Stomach (tissue), 8 donors: ENCODE measurements at regions not wholly inside any gene's neighbourhood (a gene's known extent, or its start where the extent isn't known, plus 50 kb on each side); places are given as distances from the start of the nearest gene placed in this dataset.

Experiments used
- DNase-seq, 2 donors: peaks; one replicate each; pipeline versions ENCODE4 v3.0.0 to v3.0.0-alpha.2; 2013 to 2019
- H3K27ac ChIP-seq, 5 donors: fragments of 200-600 bp in 4 of 5; sonication (generic) in 4 of 5; one replicate each; pipeline ENCODE4 v1.5.1; 2013 to 2019; ENCODE audit warnings: mild to moderate bottlenecking in 1 of 5, moderate library complexity in 1 of 5
- H3K27me3 ChIP-seq, 3 donors: fragments of 200-600 bp; sonication (generic); one replicate each; pipeline ENCODE4 v1.5.1; 2017 to 2019; ENCODE audit warnings: mixed run types in 1 of 3
- H3K36me3 ChIP-seq, 4 donors: fragments of 200-600 bp; sonication (generic); 1 replicate in 3 of 4; 2 replicates in 1 of 4; pipeline ENCODE4 v1.5.1; 2016 to 2019
- H3K4me1 ChIP-seq, 4 donors: fragments of 200-600 bp; sonication (generic); one replicate each; pipeline ENCODE4 v1.5.1; 2016 to 2019
- H3K4me3 ChIP-seq, 4 donors: fragments of 200-600 bp; sonication (generic) in 3 of 4; one replicate each; pipeline ENCODE4 v1.5.1; 2016 to 2019; ENCODE audit warnings: mild to moderate bottlenecking in 1 of 4
- H3K9me3 ChIP-seq, 4 donors: fragments of 200-600 bp; sonication (generic); one replicate each; pipeline ENCODE4 v1.5.1; 2016 to 2019
- EP300 ChIP-seq: sonication (generic); formaldehyde crosslinking; IDR thresholded peaks from one replicate; pipeline ENCODE4 v1.6.1; 2017; ENCODE audit warnings: antibody characterized with exemption
- POLR2A ChIP-seq, 4 donors: fragments of 450-650 bp; IDR thresholded peaks; one replicate each; pipeline ENCODE4 v1.6.1; 2016; ENCODE audit warnings: antibody characterized with exemption in 4 of 4, control low read depth in 2 of 4, mild to moderate bottlenecking in 1 of 4, moderate library complexity in 1 of 4
- POLR2AphosphoS5 ChIP-seq, 3 donors: sonication (generic); formaldehyde crosslinking; IDR thresholded peaks; one replicate each; pipeline ENCODE4 v1.6.1; 2016; ENCODE audit warnings: antibody characterized with exemption in 3 of 3
- WGBS, 5 donors: extraction: QIAGEN DNeasy Blood & Tissue Kit in 3 of 5; methylation state at CpG; one replicate each; pipeline versions ENCODE4 v1.1.5 to v1.1.7; 2013 to 2018; 5-methylcytosine and 5-hydroxymethylcytosine counted together
- intact Hi-C: fragments of 100-400 bp; cut with DNase I; formaldehyde crosslinking; loops from one replicate; pipeline ENCODE4 v1.15.1; 2023; ENCODE audit warnings: low total_unique reads
- TF ChIP-seq, protein P1 (sequence below), 7 experiments: fragments of 450-650 bp in 4 of 7; fragments of 200-600 bp in 3 of 7; sonication (generic) in 3 of 7; IDR thresholded peaks; one replicate each; pipeline ENCODE4 v1.5.1; 2016 to 2019; ENCODE audit warnings: antibody characterized with exemption in 7 of 7, control low read depth in 2 of 7, mild to moderate bottlenecking in 1 of 7
- donor health status: healthy with polysubstance abuse.
- donor health status: Bipolar disorder and iron deficiency.
- donor health status: healthy.

DNA sequence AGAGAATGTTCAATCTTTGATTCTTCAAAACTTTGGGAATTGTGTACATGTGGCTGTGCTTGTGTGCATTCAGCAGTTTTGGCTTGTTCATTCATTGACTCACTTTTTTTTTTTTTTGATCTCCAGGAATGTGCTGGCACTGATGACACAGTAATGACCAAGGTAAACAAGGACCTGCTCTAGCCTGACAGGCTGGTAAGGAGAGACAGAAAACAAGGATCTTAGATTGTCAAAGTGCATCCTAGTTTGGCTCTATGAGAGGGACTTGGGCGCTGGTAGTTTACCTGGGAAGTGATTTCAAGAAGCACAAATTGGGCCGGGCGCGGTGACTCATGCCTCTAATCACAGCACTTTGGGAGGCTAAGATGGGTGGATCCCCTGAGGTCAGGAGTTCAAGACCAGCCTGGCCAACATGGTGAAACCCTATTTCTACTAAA, 233.1 kb upstream of the WSCD1 start:
- no peaks in the 10 kb centered on the region for H3K9me3 ChIP-seq
- intact Hi-C loops, result no loop called here
- H3K27me3 ChIP-seq, result no peaks in the 10 kb centered on the region
- no peaks in the 10 kb centered on the region for H3K36me3 ChIP-seq
- TF ChIP-seq POLR2AphosphoS5 (IDR thresholded peaks at IDR 0.05), result no peak
- TF ChIP-seq EP300, result no peak
- TF ChIP-seq, protein P1, sequence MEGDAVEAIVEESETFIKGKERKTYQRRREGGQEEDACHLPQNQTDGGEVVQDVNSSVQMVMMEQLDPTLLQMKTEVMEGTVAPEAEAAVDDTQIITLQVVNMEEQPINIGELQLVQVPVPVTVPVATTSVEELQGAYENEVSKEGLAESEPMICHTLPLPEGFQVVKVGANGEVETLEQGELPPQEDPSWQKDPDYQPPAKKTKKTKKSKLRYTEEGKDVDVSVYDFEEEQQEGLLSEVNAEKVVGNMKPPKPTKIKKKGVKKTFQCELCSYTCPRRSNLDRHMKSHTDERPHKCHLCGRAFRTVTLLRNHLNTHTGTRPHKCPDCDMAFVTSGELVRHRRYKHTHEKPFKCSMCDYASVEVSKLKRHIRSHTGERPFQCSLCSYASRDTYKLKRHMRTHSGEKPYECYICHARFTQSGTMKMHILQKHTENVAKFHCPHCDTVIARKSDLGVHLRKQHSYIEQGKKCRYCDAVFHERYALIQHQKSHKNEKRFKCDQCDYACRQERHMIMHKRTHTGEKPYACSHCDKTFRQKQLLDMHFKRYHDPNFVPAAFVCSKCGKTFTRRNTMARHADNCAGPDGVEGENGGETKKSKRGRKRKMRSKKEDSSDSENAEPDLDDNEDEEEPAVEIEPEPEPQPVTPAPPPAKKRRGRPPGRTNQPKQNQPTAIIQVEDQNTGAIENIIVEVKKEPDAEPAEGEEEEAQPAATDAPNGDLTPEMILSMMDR (IDR thresholded peaks at IDR 0.05), result no peak
- TF ChIP-seq POLR2A (IDR thresholded peaks at IDR 0.05), result no peak
- no peak for DNase-seq
- 75 to 92% (median 81%) methylated on average over 4 of the region's 4 CpGs for WGBS, 5 donors
- H3K27ac ChIP-seq, result no peak overlapping the region
- H3K4me1 ChIP-seq, result no peaks in the 10 kb centered on the region
- H3K4me3 ChIP-seq, result no peak overlapping the region

DNA sequence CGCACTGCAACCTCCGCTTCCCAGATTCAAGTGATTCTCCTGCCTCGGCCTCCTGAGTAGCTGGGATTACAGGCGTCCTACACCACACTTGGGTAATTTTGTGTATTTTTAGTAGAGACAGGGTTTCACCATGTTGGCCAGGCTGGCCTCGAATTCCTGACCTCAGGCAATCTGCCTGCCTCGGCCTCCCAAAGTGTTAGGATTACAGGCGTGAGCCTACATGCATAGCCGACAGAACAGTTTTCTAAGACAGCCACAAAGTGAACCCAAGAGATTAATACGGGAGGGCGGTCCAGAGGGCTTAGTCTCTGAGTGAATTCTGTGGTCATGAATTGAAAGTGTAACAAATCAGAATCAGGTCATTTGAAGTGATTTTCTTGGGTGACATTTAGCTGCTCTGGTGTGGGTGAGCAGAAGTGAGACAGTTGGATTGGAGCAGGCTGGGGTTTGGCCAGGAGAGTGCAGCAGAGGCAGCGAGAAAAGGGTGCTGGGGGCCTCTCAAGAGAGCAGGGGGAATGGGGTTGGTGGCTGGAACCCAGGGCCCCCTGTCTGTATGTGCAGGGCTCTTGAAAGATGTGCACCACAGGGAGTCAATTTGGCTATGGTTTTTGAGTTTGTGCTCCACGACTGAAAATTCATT, 231.4 kb upstream of the WSCD1 start:
- no peaks in the 10 kb centered on the region for H3K36me3 ChIP-seq
- TF ChIP-seq POLR2AphosphoS5 (IDR thresholded peaks at IDR 0.05), result no peak
- TF ChIP-seq, protein P1 (IDR thresholded peaks at IDR 0.05), result no peak
- no peak for TF ChIP-seq POLR2A (IDR thresholded peaks at IDR 0.05)
- no peak for TF ChIP-seq EP300
- intact Hi-C loops, result no loop called here
- H3K27me3 ChIP-seq, result no peaks in the 10 kb centered on the region
- no peaks in the 10 kb centered on the region for H3K9me3 ChIP-seq
- no peak for DNase-seq
- H3K4me1 ChIP-seq, result no peaks in the 10 kb centered on the region
- no peak overlapping the region for H3K27ac ChIP-seq
- 67 to 73% (median 69%) methylated on average over 12 of the region's 12 CpGs for WGBS, 5 donors
- H3K4me3 ChIP-seq, result no peak overlapping the region

DNA sequence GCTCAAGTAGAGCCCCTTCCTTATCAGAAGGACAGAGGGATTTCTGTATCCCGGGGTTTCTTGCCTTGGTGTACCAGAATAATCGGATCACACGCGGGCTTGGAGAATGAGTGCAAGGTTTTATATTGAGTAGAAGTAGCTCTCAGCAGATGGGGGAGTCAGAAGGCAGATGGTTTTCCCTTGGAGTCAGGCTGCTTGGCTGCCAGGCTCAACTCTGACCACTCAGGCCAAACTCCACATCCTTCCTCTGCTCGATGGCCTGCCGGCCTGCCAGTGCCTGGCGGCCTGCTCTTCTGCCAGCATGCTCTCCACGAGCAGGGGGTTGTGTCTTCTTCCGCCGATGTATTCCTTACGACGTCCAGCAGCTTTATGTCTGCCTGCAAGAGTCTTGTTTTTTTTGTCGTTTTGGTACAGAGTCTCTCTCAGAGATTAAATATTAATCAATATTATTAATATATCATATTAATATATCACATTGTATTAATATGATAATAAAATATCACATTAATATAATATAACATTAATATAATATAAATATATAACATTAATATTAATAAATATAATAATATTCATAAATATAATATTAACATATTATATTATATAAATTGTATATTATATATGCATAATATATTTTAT, 229.2 kb upstream of the WSCD1 start:
- Histone ChIP-seq H3K4me3 (no peak overlapping the region), H3K4me1 (no peaks in the 10 kb centered on the region), H3K9me3 (no peaks in the 10 kb centered on the region), H3K36me3 (no peaks in the 10 kb centered on the region), H3K27ac (no peak overlapping the region), H3K27me3 (no peaks in the 10 kb centered on the region)
- no peak for TF ChIP-seq EP300
- TF ChIP-seq POLR2A (IDR thresholded peaks at IDR 0.05), result no peak
- TF ChIP-seq, protein P1 (IDR thresholded peaks at IDR 0.05), result no peak
- no peak for TF ChIP-seq POLR2AphosphoS5 (IDR thresholded peaks at IDR 0.05)
- DNase-seq, result no peak
- intact Hi-C loops, result no loop called here
- WGBS, 5 donors, result 84 to 89% (median 86%) methylated on average over 13 of the region's 13 CpGs

DNA sequence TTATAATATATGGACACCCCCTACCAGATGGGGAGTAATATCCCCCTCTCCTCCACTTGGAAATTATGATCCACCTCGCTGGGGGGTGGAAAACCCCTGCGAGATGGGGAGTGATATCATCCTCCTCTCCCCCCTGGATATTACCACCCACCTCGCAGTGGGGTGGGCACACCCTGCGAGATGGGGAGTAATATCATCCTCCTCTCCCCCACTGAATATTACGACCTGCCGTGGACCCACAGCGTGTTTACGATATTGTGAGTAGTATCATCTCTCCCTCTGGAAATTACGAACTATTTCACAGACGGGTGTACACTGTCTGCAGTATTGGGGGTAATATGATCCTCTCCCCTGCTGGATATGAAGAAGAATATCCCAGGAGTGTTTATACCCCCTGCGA, 228.3 kb upstream of the WSCD1 start:
- WGBS, 5 donors, result 85 to 92% (median 89%) methylated on average over 11 of the region's 11 CpGs
- intact Hi-C loops, result no loop called here
- no peaks in the 10 kb centered on the region for H3K27me3 ChIP-seq
- no peaks in the 10 kb centered on the region for H3K36me3 ChIP-seq
- H3K4me3 ChIP-seq, result no peak overlapping the region
- no peaks in the 10 kb centered on the region for H3K9me3 ChIP-seq
- no peak for TF ChIP-seq POLR2A (IDR thresholded peaks at IDR 0.05)
- no peak for TF ChIP-seq POLR2AphosphoS5 (IDR thresholded peaks at IDR 0.05)
- TF ChIP-seq EP300, result no peak
- TF ChIP-seq, protein P1 (IDR thresholded peaks at IDR 0.05), result no peak
- H3K27ac ChIP-seq, result no peak overlapping the region
- no peak for DNase-seq
- no peaks in the 10 kb centered on the region for H3K4me1 ChIP-seq
